ENCODE measurements at regions not wholly inside any gene's neighbourhood (a gene's known extent, or its start where the extent isn't known, plus 50 kb on each side); places are given as distances from the start of the nearest gene placed in this dataset.

- DNase-seq (ENCODE audit: low spot score in 2 of 2), result no peak
- intact Hi-C loops (cut with DNase I), result no loop called here
- no peak overlapping the region for H3K4me3 ChIP-seq
- H3K27me3 ChIP-seq, result no peaks in the 10 kb centered on the region
- no peak for TF ChIP-seq CTCF (IDR thresholded peaks at IDR 0.05)
- no peaks in the 10 kb centered on the region for H3K4me1 ChIP-seq
- no peak overlapping the region for H3K27ac ChIP-seq
- H3K9me3 ChIP-seq, result no peaks in the 10 kb centered on the region
- H3K36me3 ChIP-seq, result no peaks in the 10 kb centered on the region
Observed at GRCh38 chr3:150300852-150301517, 107.1 kb upstream of the TSC22D2 start.

GRCh38 chr3:150300388-150300787 is 107.7 kb upstream of the TSC22D2 start:
- H3K9me3 ChIP-seq, result no peaks in the 10 kb centered on the region
- no peak for TF ChIP-seq CTCF (IDR thresholded peaks at IDR 0.05)
- intact Hi-C loops (cut with DNase I), result no loop called here
- H3K4me1 ChIP-seq, result no peaks in the 10 kb centered on the region
- H3K27ac ChIP-seq, result no peak overlapping the region
- no peak for DNase-seq (ENCODE audit: low spot score in 2 of 2)
- no peaks in the 10 kb centered on the region for H3K36me3 ChIP-seq
- no peaks in the 10 kb centered on the region for H3K27me3 ChIP-seq
- no peak overlapping the region for H3K4me3 ChIP-seq

GRCh38 chr3:150299201-150299600 is 108.9 kb upstream of the TSC22D2 start:
- H3K27me3 ChIP-seq, result no peaks in the 10 kb centered on the region
- DNase-seq (ENCODE audit: low spot score in 2 of 2), result no peak
- intact Hi-C loops (cut with DNase I), result no loop called here
- H3K4me1 ChIP-seq, result no peaks in the 10 kb centered on the region
- no peak for TF ChIP-seq CTCF (IDR thresholded peaks at IDR 0.05)
- H3K27ac ChIP-seq, result no peak overlapping the region
- no peaks in the 10 kb centered on the region for H3K36me3 ChIP-seq
- H3K9me3 ChIP-seq, result no peaks in the 10 kb centered on the region
- no peak overlapping the region for H3K4me3 ChIP-seq

GRCh38 chr3:150296966-150297365 is 111.1 kb upstream of the TSC22D2 start:
- H3K27me3 ChIP-seq, result no peaks in the 10 kb centered on the region
- no peak for TF ChIP-seq CTCF (IDR thresholded peaks at IDR 0.05)
- H3K4me3 ChIP-seq, result no peak overlapping the region
- H3K27ac ChIP-seq, result no peak overlapping the region
- H3K4me1 ChIP-seq, result no peaks in the 10 kb centered on the region
- DNase-seq (ENCODE audit: low spot score in 2 of 2), result no peak
- H3K9me3 ChIP-seq, result no peaks in the 10 kb centered on the region
- H3K36me3 ChIP-seq, result no peaks in the 10 kb centered on the region
- intact Hi-C loops (cut with DNase I), result no loop called here

- DNase-seq (ENCODE audit: low spot score in 2 of 2), result no peak
- intact Hi-C loops (cut with DNase I), result no loop called here
- no peaks in the 10 kb centered on the region for H3K27me3 ChIP-seq
Observed at GRCh38 chr3:150296123-150296735, 111.9 kb upstream of the TSC22D2 start.

More at GRCh38 chr3:150296123-150296735, 111.9 kb upstream of the TSC22D2 start:
- no peak overlapping the region for H3K27ac ChIP-seq
- H3K4me1 ChIP-seq, result no peaks in the 10 kb centered on the region
- H3K9me3 ChIP-seq, result no peaks in the 10 kb centered on the region
- H3K36me3 ChIP-seq, result no peaks in the 10 kb centered on the region
- TF ChIP-seq CTCF (IDR thresholded peaks at IDR 0.05), result no peak
- H3K4me3 ChIP-seq, result no peak overlapping the region

Measured in ascending aorta (tissue), 2 donors.